ENCODE measurements at regions not wholly inside any gene's neighbourhood (a gene's known extent, or its start where the extent isn't known, plus 50 kb on each side); places are given as distances from the start of the nearest gene placed in this dataset.

DNA sequence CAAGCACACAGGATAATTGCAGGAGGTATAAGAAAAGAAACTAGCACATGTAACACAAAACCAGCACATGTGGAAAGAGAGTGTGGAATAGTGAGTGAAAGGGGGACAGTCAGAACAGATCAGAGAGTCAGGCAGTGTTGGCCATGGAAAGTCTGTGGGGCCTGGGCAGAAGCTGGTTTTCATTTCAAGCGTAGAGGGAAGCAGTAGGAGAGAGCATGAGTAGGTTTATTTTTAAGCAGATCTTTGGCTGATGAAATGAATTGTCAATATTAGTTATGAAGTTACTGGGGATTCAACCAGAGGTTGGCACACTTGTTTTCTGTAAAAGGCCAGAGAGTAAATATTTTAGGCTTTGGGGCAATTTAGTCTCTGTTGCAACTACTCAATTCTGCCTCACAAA lies 283.1 kb downstream of the SMARCA2 start:
- Histone ChIP-seq H3K4me3 (ENCODE audit: low read length) (no peak overlapping the region), H3K36me3 (ENCODE audit: insufficient read depth, low read length) (no peaks in the 10 kb centered on the region), H3K27me3 (ENCODE audit: control insufficient read depth in 1 of 2, insufficient read depth in 2 of 2, low read length in 2 of 2) (no peaks in the 10 kb centered on the region), H3K4me1 (ENCODE audit: insufficient read depth, low read length) (no peaks in the 10 kb centered on the region), H3K9me3 (ENCODE audit: control insufficient read depth in 1 of 2, insufficient read depth in 1 of 2, low read length in 2 of 2) (no peaks in the 10 kb centered on the region), H3K27ac (ENCODE audit: low read depth in 1 of 2, low read length in 2 of 2) (no peak overlapping the region)
- ChIA-PET CTCF (no interaction called here), POLR2A (no interaction called here)
- H3K4me1 Mint-ChIP-seq (ENCODE audit: low read depth): no peaks in the 10 kb centered on the region
- no peak overlapping the region for H3K27ac Mint-ChIP-seq
- H3K4me3 Mint-ChIP-seq: no peak overlapping the region
- DNase-seq (no peak), ATAC-seq (ENCODE audit: poor library complexity) (no peak)
- no peaks in the 10 kb centered on the region for H3K36me3 Mint-ChIP-seq (ENCODE audit: low read depth)
- TF ChIP-seq, protein P1, sequence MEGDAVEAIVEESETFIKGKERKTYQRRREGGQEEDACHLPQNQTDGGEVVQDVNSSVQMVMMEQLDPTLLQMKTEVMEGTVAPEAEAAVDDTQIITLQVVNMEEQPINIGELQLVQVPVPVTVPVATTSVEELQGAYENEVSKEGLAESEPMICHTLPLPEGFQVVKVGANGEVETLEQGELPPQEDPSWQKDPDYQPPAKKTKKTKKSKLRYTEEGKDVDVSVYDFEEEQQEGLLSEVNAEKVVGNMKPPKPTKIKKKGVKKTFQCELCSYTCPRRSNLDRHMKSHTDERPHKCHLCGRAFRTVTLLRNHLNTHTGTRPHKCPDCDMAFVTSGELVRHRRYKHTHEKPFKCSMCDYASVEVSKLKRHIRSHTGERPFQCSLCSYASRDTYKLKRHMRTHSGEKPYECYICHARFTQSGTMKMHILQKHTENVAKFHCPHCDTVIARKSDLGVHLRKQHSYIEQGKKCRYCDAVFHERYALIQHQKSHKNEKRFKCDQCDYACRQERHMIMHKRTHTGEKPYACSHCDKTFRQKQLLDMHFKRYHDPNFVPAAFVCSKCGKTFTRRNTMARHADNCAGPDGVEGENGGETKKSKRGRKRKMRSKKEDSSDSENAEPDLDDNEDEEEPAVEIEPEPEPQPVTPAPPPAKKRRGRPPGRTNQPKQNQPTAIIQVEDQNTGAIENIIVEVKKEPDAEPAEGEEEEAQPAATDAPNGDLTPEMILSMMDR (IDR thresholded peaks at IDR 0.05): no peak
- intact Hi-C loops (cut with DNase I, micrococcal nuclease): no loop called here
- peaks cover 14% of the 10 kb centered on the region for H3K27me3 Mint-ChIP-seq
- no peaks in the 10 kb centered on the region for H3K9me3 Mint-ChIP-seq

- DNase-seq (no peak), ATAC-seq (ENCODE audit: poor library complexity) (no peak)
- Histone ChIP-seq H3K27ac (ENCODE audit: low read depth in 1 of 2, low read length in 2 of 2) (no peak overlapping the region), H3K4me1 (ENCODE audit: insufficient read depth, low read length) (no peaks in the 10 kb centered on the region), H3K27me3 (ENCODE audit: control insufficient read depth in 1 of 2, insufficient read depth in 2 of 2, low read length in 2 of 2) (no peaks in the 10 kb centered on the region), H3K4me3 (ENCODE audit: low read length) (no peak overlapping the region), H3K36me3 (ENCODE audit: insufficient read depth, low read length) (no peaks in the 10 kb centered on the region), H3K9me3 (ENCODE audit: control insufficient read depth in 1 of 2, insufficient read depth in 1 of 2, low read length in 2 of 2) (no peaks in the 10 kb centered on the region)
- Mint-ChIP-seq H3K4me3 (no peak overlapping the region), H3K27ac (no peak overlapping the region), H3K4me1 (ENCODE audit: low read depth) (no peaks in the 10 kb centered on the region), H3K27me3 (peaks cover 14% of the 10 kb centered on the region), H3K9me3 (no peaks in the 10 kb centered on the region), H3K36me3 (ENCODE audit: low read depth) (no peaks in the 10 kb centered on the region)
- TF ChIP-seq, protein P1 (IDR thresholded peaks at IDR 0.05): no peak
- ChIA-PET POLR2A (no interaction called here), CTCF (no interaction called here)
- intact Hi-C loops (cut with DNase I, micrococcal nuclease): no loop called here
Observed at GRCh38 chr9:2299156-2299842, 284.2 kb downstream of the SMARCA2 start.

- CTCF ChIA-PET: no interaction called here
- intact Hi-C loops (cut with DNase I, micrococcal nuclease): no loop called here
- Mint-ChIP-seq H3K27ac (no peak overlapping the region), H3K27me3 (peaks cover 14% of the 10 kb centered on the region), H3K4me1 (ENCODE audit: low read depth) (no peaks in the 10 kb centered on the region), H3K4me3 (no peak overlapping the region), H3K9me3 (no peaks in the 10 kb centered on the region), H3K36me3 (ENCODE audit: low read depth) (no peaks in the 10 kb centered on the region)
- no peaks in the 10 kb centered on the region for H3K36me3 ChIP-seq (ENCODE audit: insufficient read depth, low read length)
- H3K4me1 ChIP-seq (ENCODE audit: insufficient read depth, low read length): no peaks in the 10 kb centered on the region
- TF ChIP-seq, protein P1 (IDR thresholded peaks at IDR 0.05): no peak
- no peak overlapping the region for H3K4me3 ChIP-seq (ENCODE audit: low read length)
- DNase-seq (no peak), ATAC-seq (ENCODE audit: poor library complexity) (no peak)
- no peak overlapping the region for H3K27ac ChIP-seq (ENCODE audit: low read depth in 1 of 2, low read length in 2 of 2)
- POLR2A ChIA-PET: no interaction called here
- H3K9me3 ChIP-seq (ENCODE audit: control insufficient read depth in 1 of 2, insufficient read depth in 1 of 2, low read length in 2 of 2): no peaks in the 10 kb centered on the region
- H3K27me3 ChIP-seq (ENCODE audit: control insufficient read depth in 1 of 2, insufficient read depth in 2 of 2, low read length in 2 of 2): no peaks in the 10 kb centered on the region
Observed at GRCh38 chr9:2299843-2300205, 284.7 kb downstream of the SMARCA2 start.

Data from CD4-positive, alpha-beta T cell (primary cell).